HepG2 (cell line): ENCODE measurements at regions not wholly inside any gene's neighbourhood (a gene's known extent, or its start where the extent isn't known, plus 50 kb on each side); places are given as distances from the start of the nearest gene placed in this dataset.

Source experiments
- POLR2A ChIP-seq, 2 experiments: IDR thresholded peaks; 2 replicates each; pipeline ENCODE4 v1.6.1; 2011; ENCODE audit warnings: low read depth in 2 of 2, low read length in 2 of 2, mild to moderate bottlenecking in 1 of 2, moderate library complexity in 1 of 2; ENCODE audit not compliant: insufficient read depth in 1 of 2
- POLR2AphosphoS5 ChIP-seq: IDR thresholded peaks from 2 replicates; pipeline ENCODE4 v1.6.1; 2012; ENCODE audit warnings: low read depth, low read length
- RAD21 ChIP-seq: fragments of 450-650 bp; formaldehyde crosslinking; IDR thresholded peaks from 2 replicates; pipeline ENCODE4 v1.5.0; 2020; ENCODE audit warnings: mild to moderate bottlenecking
- ZNF235 ChIP-seq: sonication (generic); formaldehyde crosslinking; IDR thresholded peaks from 2 replicates; pipeline ENCODE4 v1.8.1; 2023; ENCODE audit warnings: mild to moderate bottlenecking, missing genetic modification reagents, borderline replicate concordance
- ZNF850 ChIP-seq: sonication (generic); formaldehyde crosslinking; conservative IDR thresholded peaks from 2 replicates; pipeline ENCODE4 v1.9.0; 2021; ENCODE audit warnings: mild to moderate bottlenecking, missing genetic modification reagents
- TF ChIP-seq, protein P1 (sequence below): IDR thresholded peaks from 2 replicates; pipeline ENCODE4 v1.6.1; 2012; ENCODE audit warnings: inconsistent platforms

DNA sequence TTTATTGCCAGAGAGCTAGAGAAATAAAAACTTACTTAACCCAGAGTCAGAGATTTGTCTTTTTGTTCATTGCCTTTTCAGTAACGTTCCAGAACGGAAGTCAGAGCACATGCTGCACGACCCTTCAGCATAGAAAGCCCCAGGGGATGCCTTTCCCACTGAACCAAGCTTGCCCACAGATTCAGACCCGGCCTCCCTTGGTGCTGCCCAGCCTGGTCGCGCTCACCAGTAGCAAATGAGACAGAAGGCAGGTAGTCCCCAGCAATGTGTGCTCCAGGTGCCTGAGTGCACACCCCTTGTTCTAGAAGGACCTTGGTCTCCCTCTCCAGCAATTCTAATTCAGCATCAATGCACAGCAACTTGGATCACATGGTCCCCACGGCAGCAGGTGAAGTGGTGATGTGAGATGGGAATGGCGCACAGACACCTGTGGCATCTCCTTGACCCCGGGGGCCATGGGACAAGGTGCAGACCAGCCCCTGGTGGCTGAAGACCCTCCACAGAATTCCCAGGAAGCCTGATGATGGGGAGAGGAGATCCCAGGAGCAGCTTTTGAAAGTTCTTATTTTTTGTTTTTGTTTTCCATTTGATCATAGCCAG is 91.8 kb upstream of the IQSEC1 start:
- no peak for TF ChIP-seq POLR2A (IDR thresholded peaks at IDR 0.05; ENCODE audit: insufficient read depth in 1 of 2, low read depth in 2 of 2, low read length in 2 of 2)
- TF ChIP-seq ZNF235: no peak
- TF ChIP-seq POLR2AphosphoS5: no peak
- no peak for TF ChIP-seq RAD21 (CRISPR knock-in tag)
- TF ChIP-seq, protein P1, sequence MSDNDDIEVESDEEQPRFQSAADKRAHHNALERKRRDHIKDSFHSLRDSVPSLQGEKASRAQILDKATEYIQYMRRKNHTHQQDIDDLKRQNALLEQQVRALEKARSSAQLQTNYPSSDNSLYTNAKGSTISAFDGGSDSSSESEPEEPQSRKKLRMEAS: no peak
- no peak for TF ChIP-seq ZNF850 (CRISPR knock-in tag)
